Esophagus muscularis mucosa (tissue), 4 donors: ENCODE measurements at regions not wholly inside any gene's neighbourhood (a gene's known extent, or its start where the extent isn't known, plus 50 kb on each side); places are given as distances from the start of the nearest gene placed in this dataset.

Experiments used
- DNase-seq: peaks from one replicate; pipeline ENCODE4 v3.0.0-alpha.2; 2017; ENCODE audit errors: extremely low spot score
- H3K27ac ChIP-seq, 4 donors: fragments of 200-600 bp; sonication (generic); replicated peaks in 1 of 4; 1 replicate in 3 of 4; 2 replicates in 1 of 4; pipeline ENCODE4 v1.5.1; 2016 to 2019; ENCODE audit warnings: mild to moderate bottlenecking in 1 of 4
- H3K27me3 ChIP-seq, 4 donors: fragments of 200-600 bp; sonication (generic); one replicate each; pipeline versions ENCODE4 v1.5.1 to v1.6.0; 2016 to 2019
- H3K36me3 ChIP-seq, 4 donors: fragments of 200-600 bp; sonication (generic); one replicate each; pipeline ENCODE4 v1.5.1; 2016 to 2019
- H3K4me1 ChIP-seq, 4 donors: fragments of 200-600 bp; sonication (generic); one replicate each; pipeline ENCODE4 v1.5.1; 2016 to 2019
- H3K4me3 ChIP-seq, 4 donors: fragments of 200-600 bp; sonication (generic); 1 replicate in 2 of 4; 2 replicates in 2 of 4; pipeline ENCODE4 v1.5.1; 2016 to 2019; ENCODE audit warnings: mild to moderate bottlenecking in 4 of 4, moderate library complexity in 1 of 4
- H3K9me3 ChIP-seq, 4 donors: fragments of 200-600 bp; sonication (generic); 1 replicate in 3 of 4; 2 replicates in 1 of 4; pipeline ENCODE4 v1.5.1; 2016 to 2019
- CTCF ChIP-seq, 3 experiments: fragments of 200-600 bp in 2 of 3; fragments of 450-650 bp in 1 of 3; sonication (generic) in 2 of 3; IDR thresholded peaks; one replicate each; pipeline ENCODE4 v1.5.1; 2017 to 2019; ENCODE audit warnings: antibody characterized with exemption in 3 of 3, mild to moderate bottlenecking in 2 of 3, moderate library complexity in 1 of 3
- EP300 ChIP-seq: sonication (generic); formaldehyde crosslinking; IDR thresholded peaks from one replicate; pipeline ENCODE4 v1.6.1; 2017; ENCODE audit warnings: antibody characterized with exemption
- POLR2A ChIP-seq: fragments of 450-650 bp; IDR thresholded peaks from one replicate; pipeline ENCODE4 v1.6.1; 2017; ENCODE audit warnings: antibody characterized with exemption, moderate library complexity, mild to moderate bottlenecking, low read depth
- POLR2AphosphoS5 ChIP-seq, 2 donors: sonication (generic); formaldehyde crosslinking; IDR thresholded peaks; one replicate each; pipeline ENCODE4 v1.6.1; 2017; ENCODE audit warnings: antibody characterized with exemption in 2 of 2
- WGBS: methylation state at CpG from one replicate; pipeline ENCODE4 v1.1.5; 2018; 5-methylcytosine and 5-hydroxymethylcytosine counted together
- intact Hi-C: fragments of 100-400 bp; cut with DNase I; formaldehyde crosslinking; loops from one replicate; pipeline ENCODE4 v1.15.1; 2023

GRCh38 chr2:128727914-128728313 lies 409.2 kb upstream of the HS6ST1 start:
- 70% methylated on average over 2 of the region's 2 CpGs for WGBS
- no peaks in the 10 kb centered on the region for H3K36me3 ChIP-seq
- H3K27ac ChIP-seq = no peak overlapping the region
- peaks cover 0 to 9% (median 0%) of the 10 kb centered on the region in 4 donors for H3K27me3 ChIP-seq
- no peaks in the 10 kb centered on the region for H3K4me1 ChIP-seq
- H3K9me3 ChIP-seq = no peaks in the 10 kb centered on the region
- TF ChIP-seq POLR2A (no peak), POLR2AphosphoS5 (IDR thresholded peaks at IDR 0.05) (peak; percentile 23 to 28), CTCF (IDR thresholded peaks at IDR 0.05) (no peak), EP300 (no peak)
- intact Hi-C loops = no loop called here
- DNase-seq = no peak
- H3K4me3 ChIP-seq = no peak overlapping the region

DNA sequence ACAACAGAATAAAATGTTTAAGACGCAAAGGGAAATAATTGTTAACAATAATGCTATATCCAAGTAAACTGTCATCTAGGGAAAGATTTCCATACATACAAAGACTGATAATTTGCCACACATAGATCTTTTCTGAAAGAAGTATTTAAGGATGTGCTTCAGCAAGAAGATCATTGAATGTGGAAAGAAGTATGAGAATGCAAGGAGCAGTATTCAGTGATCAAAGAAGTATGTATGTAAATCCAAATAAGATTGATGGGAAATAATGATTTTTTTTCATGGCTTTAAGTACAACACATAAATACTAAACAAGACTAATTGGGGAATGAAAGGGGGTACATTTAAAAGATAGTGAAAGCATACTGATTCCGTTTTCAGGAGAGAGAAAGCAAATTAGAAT lies 410.4 kb upstream of the HS6ST1 start:
- DNase-seq = no peak
- WGBS = 99% methylated on average over 2 of the region's 2 CpGs
- peaks cover 0 to 17% (median 0%) of the 10 kb centered on the region in 4 donors for H3K27me3 ChIP-seq
- H3K4me1 ChIP-seq = peaks cover 5 to 8% (median 7%) of the 10 kb centered on the region in 4 donors
- no peaks in the 10 kb centered on the region for H3K9me3 ChIP-seq
- TF ChIP-seq EP300 (no peak), POLR2AphosphoS5 (IDR thresholded peaks at IDR 0.05) (no peak), CTCF (IDR thresholded peaks at IDR 0.05) (no peak), POLR2A (no peak)
- no peaks in the 10 kb centered on the region for H3K36me3 ChIP-seq
- intact Hi-C loops = no loop called here
- no peak overlapping the region for H3K27ac ChIP-seq
- no peak overlapping the region for H3K4me3 ChIP-seq

DNA sequence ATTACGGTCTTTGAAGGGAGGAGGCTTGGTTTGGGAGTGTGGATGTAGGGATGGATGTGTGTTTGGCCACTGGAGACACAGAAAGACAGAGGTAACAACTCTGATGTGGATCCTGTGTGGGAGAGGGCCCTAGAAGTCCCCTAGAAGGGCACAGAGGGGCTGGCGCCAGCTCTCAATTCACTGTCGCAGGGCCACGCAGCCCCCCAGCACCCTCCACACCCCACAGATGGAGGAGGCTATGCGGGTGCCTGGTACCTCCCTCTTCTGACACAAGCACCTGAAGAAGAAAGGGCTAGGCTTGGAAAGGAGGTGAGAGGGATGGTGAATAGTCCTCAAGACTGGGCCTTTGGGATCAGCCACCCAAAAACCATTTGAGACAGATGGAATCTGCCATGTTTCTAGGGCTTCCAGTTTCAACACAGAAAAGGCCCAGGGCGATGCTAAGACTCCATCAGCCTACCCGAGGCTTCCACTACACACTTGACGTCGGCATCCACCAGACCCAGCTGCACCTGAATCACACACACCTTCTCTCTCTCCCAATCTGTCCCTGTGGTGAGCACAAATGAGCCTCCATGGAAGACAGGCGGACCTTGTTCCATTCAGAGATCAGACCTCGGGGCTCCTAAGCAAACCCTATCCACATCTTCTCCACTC lies 413.5 kb upstream of the HS6ST1 start:
- TF ChIP-seq EP300 (no peak), POLR2AphosphoS5 (IDR thresholded peaks at IDR 0.05) (no peak), POLR2A (no peak), CTCF (IDR thresholded peaks at IDR 0.05) (no peak)
- DNase-seq = peak; percentile 72
- intact Hi-C loops = loop anchor here (10.0 kb wide), 1 partner anchor 1123 kb away; no protein-coding TSS in a partner anchor
- H3K27ac ChIP-seq = no peak overlapping the region
- H3K9me3 ChIP-seq = no peaks in the 10 kb centered on the region
- 96% methylated on average over 11 of the region's 11 CpGs for WGBS
- peaks cover 26 to 35% (median 32%) of the 10 kb centered on the region in 4 donors for H3K4me1 ChIP-seq
- H3K27me3 ChIP-seq = peaks cover 0 to 37% (median 0%) of the 10 kb centered on the region in 4 donors
- no peak overlapping the region for H3K4me3 ChIP-seq
- no peaks in the 10 kb centered on the region for H3K36me3 ChIP-seq

- WGBS = 64% methylated on average over 4 of the region's 4 CpGs
These were observed 414.3 kb upstream of the HS6ST1 start for GRCh38 chr2:128732976-128733431.

More at GRCh38 chr2:128732976-128733431, 414.3 kb upstream of the HS6ST1 start:
- no peak overlapping the region for H3K27ac ChIP-seq
- TF ChIP-seq POLR2A = no peak
- no peak for TF ChIP-seq EP300
- TF ChIP-seq CTCF (IDR thresholded peaks at IDR 0.05) = no peak
- peak in 1 of 2 donors; percentile 63 for TF ChIP-seq POLR2AphosphoS5 (IDR thresholded peaks at IDR 0.05)
- H3K36me3 ChIP-seq = no peaks in the 10 kb centered on the region
- H3K9me3 ChIP-seq = no peaks in the 10 kb centered on the region
- no peak overlapping the region for H3K4me3 ChIP-seq
- peaks cover 27 to 37% (median 32%) of the 10 kb centered on the region in 4 donors for H3K4me1 ChIP-seq
- intact Hi-C loops = loop anchor here (10.0 kb wide), 1 partner anchor 1122 kb away; no protein-coding TSS in a partner anchor
- H3K27me3 ChIP-seq = peaks cover 0 to 37% (median 0%) of the 10 kb centered on the region in 4 donors
- DNase-seq = peak; percentile 92
